ENCODE measurements at regions not wholly inside any gene's neighbourhood (a gene's known extent, or its start where the extent isn't known, plus 50 kb on each side); places are given as distances from the start of the nearest gene placed in this dataset.

DNA sequence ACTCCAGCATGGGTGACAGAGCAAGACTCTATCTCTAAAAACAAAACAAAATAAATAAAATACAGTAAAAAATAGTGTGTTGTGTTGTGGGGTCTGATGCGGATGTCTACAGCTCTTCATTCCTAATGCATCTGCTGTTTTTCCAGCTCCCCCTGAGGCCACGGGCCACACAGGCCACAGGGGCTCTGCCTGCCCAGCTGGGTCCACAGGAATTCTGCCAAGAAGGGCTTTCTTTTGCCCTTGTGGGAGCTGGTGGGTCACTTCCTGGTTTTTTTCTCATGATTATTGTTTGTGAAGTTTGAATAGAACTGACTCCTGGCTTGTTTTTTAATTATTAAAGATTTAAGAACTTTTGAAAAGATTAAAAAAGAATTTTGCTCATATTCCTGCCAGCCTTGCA is 67.4 kb upstream of the CLDN5 start:
- TF ChIP-seq POLR2A (IDR thresholded peaks at IDR 0.05; ENCODE audit: control extremely low read depth in 1 of 2, low read depth in 2 of 2, low read length in 2 of 2) (no peak), JUND (IDR thresholded peaks at IDR 0.05; ENCODE audit: low read length) (no peak), YY1 (IDR thresholded peaks at IDR 0.05; ENCODE audit: low read depth, low read length) (no peak), EP300 (IDR thresholded peaks at IDR 0.05; ENCODE audit: borderline replicate concordance in 1 of 2, low read depth in 2 of 2, low read length in 2 of 2) (no peak), HDAC6 (IDR thresholded peaks at IDR 0.05; ENCODE audit: low read depth, low read length) (no peak), CBX5 (IDR thresholded peaks at IDR 0.05; ENCODE audit: low read depth, low read length) (no peak), PHF8 (conservative IDR thresholded peaks at IDR 0.05; ENCODE audit: low read depth, low read length) (no peak)
- TF ChIP-seq, protein P1, sequence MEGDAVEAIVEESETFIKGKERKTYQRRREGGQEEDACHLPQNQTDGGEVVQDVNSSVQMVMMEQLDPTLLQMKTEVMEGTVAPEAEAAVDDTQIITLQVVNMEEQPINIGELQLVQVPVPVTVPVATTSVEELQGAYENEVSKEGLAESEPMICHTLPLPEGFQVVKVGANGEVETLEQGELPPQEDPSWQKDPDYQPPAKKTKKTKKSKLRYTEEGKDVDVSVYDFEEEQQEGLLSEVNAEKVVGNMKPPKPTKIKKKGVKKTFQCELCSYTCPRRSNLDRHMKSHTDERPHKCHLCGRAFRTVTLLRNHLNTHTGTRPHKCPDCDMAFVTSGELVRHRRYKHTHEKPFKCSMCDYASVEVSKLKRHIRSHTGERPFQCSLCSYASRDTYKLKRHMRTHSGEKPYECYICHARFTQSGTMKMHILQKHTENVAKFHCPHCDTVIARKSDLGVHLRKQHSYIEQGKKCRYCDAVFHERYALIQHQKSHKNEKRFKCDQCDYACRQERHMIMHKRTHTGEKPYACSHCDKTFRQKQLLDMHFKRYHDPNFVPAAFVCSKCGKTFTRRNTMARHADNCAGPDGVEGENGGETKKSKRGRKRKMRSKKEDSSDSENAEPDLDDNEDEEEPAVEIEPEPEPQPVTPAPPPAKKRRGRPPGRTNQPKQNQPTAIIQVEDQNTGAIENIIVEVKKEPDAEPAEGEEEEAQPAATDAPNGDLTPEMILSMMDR (IDR thresholded peaks at IDR 0.05; ENCODE audit: control extremely low read depth in 1 of 3, insufficient read depth in 1 of 3, low read depth in 1 of 3, low read length in 3 of 3): no peak

Data from H1 (cell line).